GM19351 (cell line): ENCODE measurements at regions not wholly inside any gene's neighbourhood (a gene's known extent, or its start where the extent isn't known, plus 50 kb on each side); places are given as distances from the start of the nearest gene placed in this dataset.

Source experiments
- ATAC-seq: cut with Tn5 transposase; IDR thresholded peaks from one replicate; pipeline ENCODE4 v1.9.1; 2021; ENCODE audit warnings: mild to moderate bottlenecking, moderate library complexity; ENCODE audit not compliant: unreplicated experiment

- no peak for ATAC-seq
These were observed 70.2 kb upstream of the KIRREL3 start for GRCh38 chr11:127070808-127071207.

- ATAC-seq = no peak
These were observed 66.0 kb upstream of the KIRREL3 start for GRCh38 chr11:127066401-127067090.

- no peak for ATAC-seq
These were observed 62.7 kb upstream of the KIRREL3 start for GRCh38 chr11:127063241-127063640.

GRCh38 chr11:127061947-127062346 is 61.4 kb upstream of the KIRREL3 start:
- ATAC-seq = no peak

- no peak for ATAC-seq
These were observed 59.2 kb upstream of the KIRREL3 start for GRCh38 chr11:127059750-127060149.

GRCh38 chr11:127059286-127059685 is 58.7 kb upstream of the KIRREL3 start:
- no peak for ATAC-seq

GRCh38 chr11:127058524-127058923 is 58.0 kb upstream of the KIRREL3 start:
- no peak for ATAC-seq

- ATAC-seq = no peak
These were observed 56.6 kb upstream of the KIRREL3 start for GRCh38 chr11:127057126-127057525.

- peak; percentile 76 for ATAC-seq
These were observed 55.9 kb upstream of the KIRREL3 start for GRCh38 chr11:127056338-127056971.

- no peak for ATAC-seq
These were observed 54.7 kb upstream of the KIRREL3 start for GRCh38 chr11:127055236-127055635.

- ATAC-seq = no peak
These were observed 53.6 kb upstream of the KIRREL3 start for GRCh38 chr11:127054153-127054552.

GRCh38 chr11:127052404-127052803 is 51.8 kb upstream of the KIRREL3 start:
- no peak for ATAC-seq
